WI38 (cell line): ENCODE measurements at regions not wholly inside any gene's neighbourhood (a gene's known extent, or its start where the extent isn't known, plus 50 kb on each side); places are given as distances from the start of the nearest gene placed in this dataset.

Experiments used
- H3K4me3 ChIP-seq: 2 replicates; pipeline ENCODE4 v1.5.1; 2011; ENCODE audit warnings: low read depth, mild to moderate bottlenecking, control low read depth, low read length
- CTCF ChIP-seq: IDR thresholded peaks from 2 replicates; pipeline ENCODE4 v1.5.1; 2012; ENCODE audit warnings: low read depth, mild to moderate bottlenecking, control low read depth, low read length

- no peak for TF ChIP-seq CTCF
- H3K4me3 ChIP-seq, result no peak overlapping the region
These were observed 64.7 kb upstream of the PROK2 start for GRCh38 chr3:71849681-71850080.

GRCh38 chr3:71847794-71848193 is 62.8 kb upstream of the PROK2 start:
- H3K4me3 ChIP-seq, result no peak overlapping the region
- no peak for TF ChIP-seq CTCF

- no peak for TF ChIP-seq CTCF
These were observed 61.2 kb upstream of the PROK2 start for GRCh38 chr3:71846185-71846584.

GRCh38 chr3:71843071-71843470 is 58.1 kb upstream of the PROK2 start:
- no peak for TF ChIP-seq CTCF

More at GRCh38 chr3:71846185-71846584, 61.2 kb upstream of the PROK2 start:
- no peak overlapping the region for H3K4me3 ChIP-seq

GRCh38 chr3:71838406-71838805 is 53.5 kb upstream of the PROK2 start:
- no peak for TF ChIP-seq CTCF

More at GRCh38 chr3:71843071-71843470, 58.1 kb upstream of the PROK2 start:
- H3K4me3 ChIP-seq, result no peak overlapping the region

More at GRCh38 chr3:71838406-71838805, 53.5 kb upstream of the PROK2 start:
- no peak overlapping the region for H3K4me3 ChIP-seq
